ENCODE measurements at regions not wholly inside any gene's neighbourhood (a gene's known extent, or its start where the extent isn't known, plus 50 kb on each side); places are given as distances from the start of the nearest gene placed in this dataset.

GRCh38 chr2:175236930-175237329 is 55.4 kb upstream of the ATP5MC3 start:
- TF ChIP-seq CTCF (IDR thresholded peaks at IDR 0.05), result no peak
- TF ChIP-seq POLR2AphosphoS5 (IDR thresholded peaks at IDR 0.05), result no peak
- no peak for TF ChIP-seq EP300 (IDR thresholded peaks at IDR 0.05)
- no peak for TF ChIP-seq POLR2A (IDR thresholded peaks at IDR 0.05)
- Histone ChIP-seq H3K27ac (no peak overlapping the region), H3K9me3 (peaks cover 0 to 3% (median 0%) of the 10 kb centered on the region in 4 donors), H3K36me3 (no peaks in the 10 kb centered on the region), H3K27me3 (no peaks in the 10 kb centered on the region), H3K4me1 (peaks cover 0 to 3% (median 0%) of the 10 kb centered on the region in 4 donors), H3K4me3 (no peak overlapping the region)
- intact Hi-C loops (cut with DNase I), result no loop called here
- DNase-seq, result no peak
- 73 to 82% methylated on average over 4 of the region's 4 CpGs for WGBS, 2 donors

- DNase-seq, result no peak
- H3K4me1 ChIP-seq, result peaks cover 0 to 3% (median 0%) of the 10 kb centered on the region in 4 donors
- H3K4me3 ChIP-seq, result no peak overlapping the region
- no peaks in the 10 kb centered on the region for H3K27me3 ChIP-seq
- no peak overlapping the region for H3K27ac ChIP-seq
- 67 to 85% methylated on average over 2 of the region's 2 CpGs for WGBS, 2 donors
- intact Hi-C loops (cut with DNase I), result no loop called here
- H3K36me3 ChIP-seq, result no peaks in the 10 kb centered on the region
- no peak for TF ChIP-seq POLR2AphosphoS5 (IDR thresholded peaks at IDR 0.05)
- peaks cover 0 to 3% (median 0%) of the 10 kb centered on the region in 4 donors for H3K9me3 ChIP-seq
These were observed 53.1 kb upstream of the ATP5MC3 start for GRCh38 chr2:175234650-175235049.

GRCh38 chr2:175234153-175234552 is 52.6 kb upstream of the ATP5MC3 start:
- no peak for TF ChIP-seq POLR2A (IDR thresholded peaks at IDR 0.05)
- no peak for TF ChIP-seq CTCF (IDR thresholded peaks at IDR 0.05)
- no peak for TF ChIP-seq EP300 (IDR thresholded peaks at IDR 0.05)
- no peak for TF ChIP-seq POLR2AphosphoS5 (IDR thresholded peaks at IDR 0.05)
- H3K27me3 ChIP-seq, result no peaks in the 10 kb centered on the region
- peaks cover 0 to 2% (median 0%) of the 10 kb centered on the region in 4 donors for H3K9me3 ChIP-seq
- no peaks in the 10 kb centered on the region for H3K36me3 ChIP-seq
- DNase-seq, result no peak
- no peak overlapping the region for H3K27ac ChIP-seq
- H3K4me1 ChIP-seq, result peaks cover 0 to 3% (median 0%) of the 10 kb centered on the region in 4 donors
- intact Hi-C loops (cut with DNase I), result no loop called here
- no peak overlapping the region for H3K4me3 ChIP-seq

- intact Hi-C loops (cut with DNase I), result no loop called here
- Histone ChIP-seq H3K27ac (no peak overlapping the region), H3K9me3 (no peaks in the 10 kb centered on the region), H3K4me1 (peaks cover 0 to 3% (median 0%) of the 10 kb centered on the region in 4 donors), H3K4me3 (no peak overlapping the region), H3K36me3 (no peaks in the 10 kb centered on the region), H3K27me3 (no peaks in the 10 kb centered on the region)
- no peak for TF ChIP-seq POLR2AphosphoS5 (IDR thresholded peaks at IDR 0.05)
- no peak for TF ChIP-seq CTCF (IDR thresholded peaks at IDR 0.05)
- no peak for TF ChIP-seq POLR2A (IDR thresholded peaks at IDR 0.05)
- no peak for TF ChIP-seq EP300 (IDR thresholded peaks at IDR 0.05)
- WGBS, 2 donors, result 9 to 49% methylated on average over 4 of the region's 4 CpGs
- DNase-seq, result no peak
These were observed 51.7 kb upstream of the ATP5MC3 start for GRCh38 chr2:175233135-175233719.
